ENCODE measurements at regions not wholly inside any gene's neighbourhood (a gene's known extent, or its start where the extent isn't known, plus 50 kb on each side); places are given as distances from the start of the nearest gene placed in this dataset.

GRCh38 chr1:104456724-104457123 lies 707.0 kb downstream of the AMY1C start:
- H4K91ac ChIP-seq (ENCODE audit: insufficient read length, low read depth, low read length) = no peak overlapping the region
- no peak overlapping the region for H4K8ac ChIP-seq (replicated peaks; ENCODE audit: insufficient read length, low read depth, low read length)
- DNase-seq = no peak
- peaks cover 4% of the 10 kb centered on the region; the same call in 1 of the 2 replicates for H3K27me3 Mint-ChIP-seq (ENCODE audit: low read depth)
- no peaks in the 10 kb centered on the region for H4K20me1 ChIP-seq (ENCODE audit: control insufficient read depth, insufficient read depth, insufficient read length)
- H3K14ac ChIP-seq (ENCODE audit: insufficient read depth, low read length) = no peak overlapping the region
- H4K5ac ChIP-seq (ENCODE audit: insufficient read length, low read depth, low read length) = no peak overlapping the region
- H3K4ac ChIP-seq (ENCODE audit: low read depth, low read length) = no peak overlapping the region
- no peak overlapping the region for H3K23ac ChIP-seq (ENCODE audit: insufficient read length, low read depth, low read length)
- TF ChIP-seq CTCF (conservative IDR thresholded peaks at IDR 0.05) = no peak
- H3K27ac Mint-ChIP-seq = no peak overlapping the region
- H3K4me1 Mint-ChIP-seq = no peaks in the 10 kb centered on the region
- H2AFZ ChIP-seq (ENCODE audit: low read length) = no peak overlapping the region
- H3K56ac ChIP-seq (ENCODE audit: insufficient read length, low read depth, low read length) = no peak overlapping the region
- H2BK15ac ChIP-seq (ENCODE audit: low read depth, low read length) = no peak overlapping the region
- H3T11ph ChIP-seq (ENCODE audit: low read length) = no peak overlapping the region
- WGBS (ENCODE audit: extremely low coverage, insufficient read length, low lambda C conversion rate) = no CpG with 5 or more reads among the region's 1 CpG
- no peak overlapping the region for H3K4me3 Mint-ChIP-seq
- H3K27ac ChIP-seq (ENCODE audit: insufficient read length, low read depth, low read length) = no peak overlapping the region
- peaks cover 45 to 68% of the 10 kb centered on the region in 2 experiments for H3K9me3 Mint-ChIP-seq
- no peaks in the 10 kb centered on the region for H3K79me2 ChIP-seq (ENCODE audit: insufficient read depth, low read length)
- no peak overlapping the region for H2BK12ac ChIP-seq (ENCODE audit: insufficient read length, low read depth, low read length)
- H3K18ac ChIP-seq (ENCODE audit: insufficient read length, low read depth, low read length) = no peak overlapping the region
- H2BK120ac ChIP-seq (ENCODE audit: low read depth, low read length, poor library complexity, severe bottlenecking) = no peak overlapping the region
- H3K9ac ChIP-seq (ENCODE audit: extremely low read depth, insufficient read length, low read length) = no peak overlapping the region
- no peaks in the 10 kb centered on the region for H3K79me1 ChIP-seq (ENCODE audit: insufficient read depth, low read depth, low read length, poor library complexity, severe bottlenecking)
- H2BK5ac ChIP-seq (ENCODE audit: insufficient read length, low read length) = no peak overlapping the region
- H3K36me3 Mint-ChIP-seq (ENCODE audit: insufficient read depth in 1 of 3, low read depth in 3 of 3) = peaks cover 5 to 19% (median 18%) of the 10 kb centered on the region in 3 experiments; a peak in 6 of 7 replicates
- H3K9me3 ChIP-seq (ENCODE audit: control insufficient read depth, low read depth, low read length) = no peaks in the 10 kb centered on the region
- H3K4me1 ChIP-seq (ENCODE audit: insufficient read depth, low read length) = no peaks in the 10 kb centered on the region
- H3K27me3 ChIP-seq (ENCODE audit: insufficient read depth, low read length) = no peaks in the 10 kb centered on the region
- H3K23me2 ChIP-seq (ENCODE audit: insufficient read length, low read depth, low read length, poor library complexity, severe bottlenecking) = no peaks in the 10 kb centered on the region
- H2AK5ac ChIP-seq (ENCODE audit: insufficient read length, low read length) = no peak overlapping the region
- no peak overlapping the region for H2BK20ac ChIP-seq (ENCODE audit: low read depth, low read length, poor library complexity, severe bottlenecking)
- H3K4me2 ChIP-seq (ENCODE audit: insufficient read depth, insufficient read length, low read length) = no peak overlapping the region

All from H9 (cell line).